Nephron progenitor cell (in vitro differentiated cells): ENCODE measurements at regions not wholly inside any gene's neighbourhood (a gene's known extent, or its start where the extent isn't known, plus 50 kb on each side); places are given as distances from the start of the nearest gene placed in this dataset.
A peak's percentile ranks its signal among the peaks of the same experiment; 100 is the strongest.

Experiments used
- DNase-seq: peaks from one replicate; pipeline ENCODE4 v3.0.0; 2021
- H3K27ac Mint-ChIP-seq: 2 replicates; pipeline ENCODE4 v1.8.0; 2021; ENCODE audit warnings: mild to moderate bottlenecking, moderate library complexity, mixed read lengths
- H3K27me3 Mint-ChIP-seq: 2 replicates; pipeline ENCODE4 v1.8.0; 2021; ENCODE audit warnings: mild to moderate bottlenecking, low read depth, mixed read lengths; ENCODE audit not compliant: poor library complexity
- H3K36me3 Mint-ChIP-seq: 2 replicates; pipeline ENCODE4 v1.8.0; 2021; ENCODE audit warnings: low read depth, mixed read lengths
- H3K4me1 Mint-ChIP-seq: 2 replicates; pipeline ENCODE4 v1.8.0; 2021; ENCODE audit warnings: mixed read lengths
- H3K4me3 Mint-ChIP-seq: 2 replicates; pipeline ENCODE4 v1.8.0; 2021; ENCODE audit warnings: mild to moderate bottlenecking, moderate library complexity, mixed read lengths
- H3K9me3 Mint-ChIP-seq: 2 replicates; pipeline ENCODE4 v1.8.0; 2021; ENCODE audit warnings: mild to moderate bottlenecking, moderate library complexity, mixed read lengths
- TF ChIP-seq, protein P1 (sequence below): fragments of 200-600 bp; sonication (generic); IDR thresholded peaks from 2 replicates; pipeline ENCODE4 v1.5.0; 2021; ENCODE audit warnings: antibody characterized with exemption

DNA sequence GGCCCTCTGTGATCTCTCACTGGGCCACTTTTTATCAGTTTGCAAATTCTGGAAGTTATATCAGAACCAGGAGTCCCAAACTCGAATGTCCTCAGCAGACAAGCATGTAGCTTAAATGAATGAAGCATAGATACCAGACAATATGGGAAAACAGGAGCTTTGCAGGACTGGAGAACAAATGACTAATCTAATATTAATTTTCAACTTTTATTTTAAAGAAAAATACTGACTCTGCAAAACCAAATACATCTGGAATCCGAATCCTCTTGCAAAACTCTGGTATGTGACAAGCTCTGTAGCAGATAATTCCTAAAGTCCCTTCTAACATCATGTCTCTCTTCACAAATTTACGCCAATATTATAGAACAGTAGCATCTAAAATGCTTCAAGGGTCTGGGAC is 427.4 kb downstream of the TTLL7 start:
- H3K4me3 Mint-ChIP-seq, result no peak overlapping the region
- no peak for DNase-seq
- no peaks in the 10 kb centered on the region for H3K9me3 Mint-ChIP-seq
- TF ChIP-seq, protein P1, sequence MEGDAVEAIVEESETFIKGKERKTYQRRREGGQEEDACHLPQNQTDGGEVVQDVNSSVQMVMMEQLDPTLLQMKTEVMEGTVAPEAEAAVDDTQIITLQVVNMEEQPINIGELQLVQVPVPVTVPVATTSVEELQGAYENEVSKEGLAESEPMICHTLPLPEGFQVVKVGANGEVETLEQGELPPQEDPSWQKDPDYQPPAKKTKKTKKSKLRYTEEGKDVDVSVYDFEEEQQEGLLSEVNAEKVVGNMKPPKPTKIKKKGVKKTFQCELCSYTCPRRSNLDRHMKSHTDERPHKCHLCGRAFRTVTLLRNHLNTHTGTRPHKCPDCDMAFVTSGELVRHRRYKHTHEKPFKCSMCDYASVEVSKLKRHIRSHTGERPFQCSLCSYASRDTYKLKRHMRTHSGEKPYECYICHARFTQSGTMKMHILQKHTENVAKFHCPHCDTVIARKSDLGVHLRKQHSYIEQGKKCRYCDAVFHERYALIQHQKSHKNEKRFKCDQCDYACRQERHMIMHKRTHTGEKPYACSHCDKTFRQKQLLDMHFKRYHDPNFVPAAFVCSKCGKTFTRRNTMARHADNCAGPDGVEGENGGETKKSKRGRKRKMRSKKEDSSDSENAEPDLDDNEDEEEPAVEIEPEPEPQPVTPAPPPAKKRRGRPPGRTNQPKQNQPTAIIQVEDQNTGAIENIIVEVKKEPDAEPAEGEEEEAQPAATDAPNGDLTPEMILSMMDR, result no peak
- peaks cover 45% of the 10 kb centered on the region for H3K27me3 Mint-ChIP-seq
- H3K4me1 Mint-ChIP-seq, result peaks cover 24% of the 10 kb centered on the region
- no peak overlapping the region for H3K27ac Mint-ChIP-seq
- H3K36me3 Mint-ChIP-seq, result no peaks in the 10 kb centered on the region

DNA sequence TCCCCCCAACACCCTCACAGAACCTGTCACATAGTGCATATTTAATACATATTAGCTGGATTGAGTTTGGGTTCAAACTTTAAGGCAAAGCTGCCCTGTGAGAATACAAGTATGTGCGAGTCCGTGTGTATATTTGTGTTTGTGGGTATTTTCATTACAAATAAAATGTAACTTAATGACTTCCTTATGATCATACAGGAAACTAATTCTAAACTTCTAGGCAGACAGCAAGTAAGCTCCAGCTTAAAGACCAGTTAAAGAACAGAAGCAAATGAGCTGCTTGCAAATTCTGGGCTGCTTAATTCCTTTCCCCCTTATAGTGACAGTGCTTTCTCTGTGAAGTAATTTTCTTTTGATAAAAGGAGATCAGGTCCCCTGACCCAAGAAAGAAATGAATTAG is 437.6 kb downstream of the TTLL7 start:
- Mint-ChIP-seq H3K36me3 (no peaks in the 10 kb centered on the region), H3K27ac (no peak overlapping the region), H3K27me3 (peaks cover 6% of the 10 kb centered on the region), H3K4me3 (no peak overlapping the region), H3K4me1 (peaks cover 2% of the 10 kb centered on the region), H3K9me3 (no peaks in the 10 kb centered on the region)
- DNase-seq, result no peak
- TF ChIP-seq, protein P1, result no peak

DNA sequence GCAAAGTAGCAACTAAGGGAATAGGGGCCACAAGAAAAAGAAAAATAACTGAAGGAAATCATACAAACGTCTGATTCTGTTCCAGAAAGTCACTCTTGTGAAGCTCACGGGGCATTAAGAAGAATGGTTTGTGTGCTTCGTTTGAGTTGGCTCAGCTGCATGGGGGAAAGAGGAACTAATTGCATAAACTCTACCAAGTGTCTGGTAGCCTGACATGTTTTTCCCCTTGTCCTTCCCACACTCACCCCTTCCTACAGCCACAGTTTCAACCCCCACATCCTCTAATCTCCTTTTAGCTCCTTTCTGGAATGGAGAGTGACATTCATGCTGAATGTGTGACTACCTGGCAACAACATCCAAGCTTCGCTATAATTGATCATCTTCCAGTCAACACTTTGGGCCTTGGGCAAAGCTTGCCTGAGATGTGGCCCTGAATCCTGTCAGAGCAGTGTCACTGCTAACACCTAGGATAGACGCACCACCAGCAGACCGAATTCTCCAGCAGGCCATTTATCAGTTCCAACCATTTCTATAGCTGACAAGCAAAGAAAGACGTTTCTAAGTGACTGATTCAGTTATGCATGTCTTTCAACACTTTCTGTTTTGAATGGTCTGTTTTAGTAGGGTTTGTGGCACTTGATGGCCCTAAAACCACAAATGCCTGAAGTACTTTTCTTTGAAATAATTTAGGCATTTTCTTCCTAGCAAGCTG is 439.6 kb downstream of the TTLL7 start:
- no peak for DNase-seq
- no peaks in the 10 kb centered on the region for H3K36me3 Mint-ChIP-seq
- no peak overlapping the region for H3K4me3 Mint-ChIP-seq
- H3K27me3 Mint-ChIP-seq, result peaks cover 6% of the 10 kb centered on the region
- H3K4me1 Mint-ChIP-seq, result peaks cover 4% of the 10 kb centered on the region
- peak overlapping the region; percentile 27 for H3K27ac Mint-ChIP-seq
- H3K9me3 Mint-ChIP-seq, result no peaks in the 10 kb centered on the region
- TF ChIP-seq, protein P1, result no peak

DNA sequence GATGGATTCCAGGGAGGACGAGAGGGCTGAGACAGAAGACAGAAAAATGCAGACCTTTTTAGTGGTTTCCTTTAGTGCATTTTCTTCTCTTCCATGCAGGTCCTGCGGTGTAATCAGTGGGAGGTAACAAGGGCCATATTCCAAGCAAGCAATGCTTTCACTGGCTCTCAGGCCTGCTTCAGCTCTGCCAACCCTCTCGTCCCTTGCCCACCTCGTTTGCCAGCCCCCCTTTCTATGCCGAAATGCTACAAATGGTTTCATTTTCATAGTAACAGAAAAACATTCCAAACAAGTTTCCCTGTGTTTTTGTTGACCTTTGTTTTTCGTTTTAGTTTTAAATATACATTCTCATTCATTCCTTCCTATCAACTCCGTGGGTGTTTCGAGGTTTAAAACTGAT is 443.1 kb downstream of the TTLL7 start:
- no peak for DNase-seq
- TF ChIP-seq, protein P1, result no peak
- no peaks in the 10 kb centered on the region for H3K9me3 Mint-ChIP-seq
- no peak overlapping the region for H3K4me3 Mint-ChIP-seq
- H3K27ac Mint-ChIP-seq, result peak overlapping the region; percentile 81
- no peaks in the 10 kb centered on the region for H3K36me3 Mint-ChIP-seq
- H3K4me1 Mint-ChIP-seq, result peaks cover 4% of the 10 kb centered on the region
- H3K27me3 Mint-ChIP-seq, result peaks cover 5% of the 10 kb centered on the region

DNA sequence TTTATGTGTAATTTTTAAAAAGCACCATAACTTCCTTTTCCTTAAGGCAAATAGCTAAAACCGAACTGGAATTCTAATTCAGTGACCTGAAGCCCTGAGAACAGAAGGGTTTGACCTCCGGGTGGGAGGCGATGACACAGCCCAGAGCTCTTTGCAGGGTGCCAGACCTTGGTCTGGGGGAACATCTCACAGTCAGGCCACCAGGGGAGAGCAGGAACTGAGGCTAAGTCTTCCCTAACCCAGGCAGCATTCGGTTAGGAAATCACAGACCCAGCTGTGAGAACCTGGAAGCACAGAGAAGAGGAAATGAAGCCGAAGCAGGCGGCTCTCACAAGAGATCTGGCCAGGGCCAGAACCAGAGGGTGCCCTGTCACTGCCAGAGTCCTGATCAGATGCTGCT is 444.8 kb downstream of the TTLL7 start:
- Mint-ChIP-seq H3K27ac (peak overlapping the region; percentile 58), H3K4me1 (peaks cover 4% of the 10 kb centered on the region), H3K4me3 (no peak overlapping the region), H3K36me3 (no peaks in the 10 kb centered on the region), H3K9me3 (no peaks in the 10 kb centered on the region), H3K27me3 (peaks cover 3% of the 10 kb centered on the region)
- TF ChIP-seq, protein P1, result no peak
- DNase-seq, result peak; percentile 2

DNA sequence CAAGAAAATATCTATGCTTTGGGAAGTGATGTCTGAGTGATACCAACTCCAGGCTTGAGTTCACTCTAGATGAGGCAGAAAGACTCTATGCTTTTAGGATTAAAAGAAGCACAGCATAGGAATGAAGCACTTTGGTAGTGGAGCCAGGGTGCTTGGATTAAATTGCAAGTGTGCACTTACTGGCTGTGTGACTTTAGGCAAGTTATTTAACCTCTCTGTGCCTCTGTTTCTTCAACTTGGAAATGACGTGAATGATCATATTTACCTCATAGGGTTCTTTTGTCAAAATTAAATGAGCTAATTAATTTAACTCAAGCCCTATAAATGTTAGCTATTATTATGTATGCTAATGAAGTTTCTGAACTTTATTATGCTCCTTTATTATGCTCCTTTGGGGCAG is 446.1 kb downstream of the TTLL7 start:
- Mint-ChIP-seq H3K27me3 (peaks cover 3% of the 10 kb centered on the region), H3K4me3 (no peak overlapping the region), H3K27ac (no peak overlapping the region), H3K4me1 (peaks cover 4% of the 10 kb centered on the region), H3K9me3 (no peaks in the 10 kb centered on the region), H3K36me3 (no peaks in the 10 kb centered on the region)
- TF ChIP-seq, protein P1, result no peak
- no peak for DNase-seq
